Upper lobe of right lung (tissue), 1 donor: ENCODE measurements at regions not wholly inside any gene's neighbourhood (a gene's known extent, or its start where the extent isn't known, plus 50 kb on each side); places are given as distances from the start of the nearest gene placed in this dataset.

Source experiments
- ATAC-seq: fragments of 200-7000 bp; cut with Tn5 transposase; one replicate; pipeline ENCODE4 v1.9.1; 2020; ENCODE audit warnings: mild to moderate bottlenecking, moderate library complexity
- DNase-seq: peaks from one replicate; pipeline ENCODE4 v3.0.0-alpha.2; 2020
- H3K27ac ChIP-seq: fragments of 200-600 bp; one replicate; pipeline ENCODE4 v1.8.0; 2022
- H3K27me3 ChIP-seq: fragments of 200-600 bp; one replicate; pipeline ENCODE4 v1.8.0; 2022; ENCODE audit warnings: mild to moderate bottlenecking
- H3K36me3 ChIP-seq: fragments of 200-600 bp; one replicate; pipeline ENCODE4 v1.8.0; 2022
- H3K4me1 ChIP-seq: fragments of 200-600 bp; one replicate; pipeline ENCODE4 v1.8.0; 2022
- H3K4me3 ChIP-seq: fragments of 200-600 bp; one replicate; pipeline ENCODE4 v1.8.0; 2022; ENCODE audit warnings: mild to moderate bottlenecking
- H3K9me3 ChIP-seq: fragments of 200-600 bp; one replicate; pipeline ENCODE4 v1.8.0; 2022
- CTCF ChIP-seq: fragments of 200-600 bp; IDR thresholded peaks from one replicate; pipeline ENCODE4 v1.8.0; 2022; ENCODE audit warnings: antibody characterized with exemption
- intact Hi-C: fragments of 100-400 bp; cut with DNase I; formaldehyde crosslinking; loops from one replicate; pipeline ENCODE4 v1.11.0; 2022
- donor health status: DM: no; HTN: yes; CAD: no; lungs with severe emphysema.

- ATAC-seq: no peak
- Histone ChIP-seq H3K4me3 (no peak overlapping the region), H3K27me3 (no peaks in the 10 kb centered on the region), H3K4me1 (no peaks in the 10 kb centered on the region), H3K27ac (no peak overlapping the region), H3K9me3 (no peaks in the 10 kb centered on the region), H3K36me3 (no peaks in the 10 kb centered on the region)
- no peak for DNase-seq
- TF ChIP-seq CTCF: no peak
- intact Hi-C loops: no loop called here
These were observed 444.7 kb upstream of the CNTN3 start for GRCh38 chr3:75059120-75059519.

GRCh38 chr3:75061806-75062205 lies 447.3 kb upstream of the CNTN3 start:
- no peaks in the 10 kb centered on the region for H3K4me1 ChIP-seq
- ATAC-seq: no peak

GRCh38 chr3:75075158-75075557 lies 460.7 kb upstream of the CNTN3 start:
- no peak overlapping the region for H3K4me3 ChIP-seq
- no peak overlapping the region for H3K27ac ChIP-seq
- DNase-seq (no peak), ATAC-seq (no peak)
- no peak for TF ChIP-seq CTCF
- no peaks in the 10 kb centered on the region for H3K27me3 ChIP-seq
- H3K36me3 ChIP-seq: no peaks in the 10 kb centered on the region
- no peaks in the 10 kb centered on the region for H3K4me1 ChIP-seq
- no peaks in the 10 kb centered on the region for H3K9me3 ChIP-seq
- intact Hi-C loops: no loop called here

More at GRCh38 chr3:75061806-75062205, 447.3 kb upstream of the CNTN3 start:
- no peak overlapping the region for H3K4me3 ChIP-seq
- TF ChIP-seq CTCF: no peak
- H3K27ac ChIP-seq: no peak overlapping the region
- H3K27me3 ChIP-seq: no peaks in the 10 kb centered on the region
- no peaks in the 10 kb centered on the region for H3K36me3 ChIP-seq
- intact Hi-C loops: no loop called here
- H3K9me3 ChIP-seq: no peaks in the 10 kb centered on the region
- no peak for DNase-seq

- Histone ChIP-seq H3K27me3 (no peaks in the 10 kb centered on the region), H3K27ac (no peak overlapping the region), H3K9me3 (no peaks in the 10 kb centered on the region), H3K4me3 (no peak overlapping the region), H3K4me1 (no peaks in the 10 kb centered on the region), H3K36me3 (no peaks in the 10 kb centered on the region)
- ATAC-seq (no peak), DNase-seq (no peak)
- intact Hi-C loops: no loop called here
- no peak for TF ChIP-seq CTCF
These were observed 462.0 kb upstream of the CNTN3 start for GRCh38 chr3:75076481-75076880.

- intact Hi-C loops: no loop called here
- no peak for ATAC-seq
- no peaks in the 10 kb centered on the region for H3K36me3 ChIP-seq
These were observed 463.8 kb upstream of the CNTN3 start for GRCh38 chr3:75078290-75078689.

More at GRCh38 chr3:75078290-75078689, 463.8 kb upstream of the CNTN3 start:
- Histone ChIP-seq H3K9me3 (no peaks in the 10 kb centered on the region), H3K4me3 (no peak overlapping the region), H3K27ac (no peak overlapping the region), H3K27me3 (no peaks in the 10 kb centered on the region), H3K4me1 (no peaks in the 10 kb centered on the region)
- TF ChIP-seq CTCF: no peak
- no peak for DNase-seq
